ENCODE measurements at regions not wholly inside any gene's neighbourhood (a gene's known extent, or its start where the extent isn't known, plus 50 kb on each side); places are given as distances from the start of the nearest gene placed in this dataset.

- H2BK20ac ChIP-seq (ENCODE audit: low read depth, low read length, poor library complexity, severe bottlenecking), result no peak overlapping the region
- H3K14ac ChIP-seq (ENCODE audit: insufficient read depth, low read length), result no peak overlapping the region
- Mint-ChIP-seq H3K9me3 (no peaks in the 10 kb centered on the region), H3K4me1 (peaks cover 8 to 9% of the 10 kb centered on the region in 2 experiments; a peak in 3 of 4 replicates), H3K27me3 (ENCODE audit: low read depth) (peaks cover 7% of the 10 kb centered on the region; the same call in 1 of the 2 replicates), H3K27ac (no peak overlapping the region), H3K36me3 (ENCODE audit: insufficient read depth in 1 of 3, low read depth in 3 of 3) (peaks cover 0 to 2% (median 0%) of the 10 kb centered on the region in 3 experiments; a peak in 1 of 7 replicates), H3K4me3 (no peak overlapping the region)
- no peaks in the 10 kb centered on the region; the same call in 1 of the 2 replicates for H3K4me1 ChIP-seq (ENCODE audit: insufficient read depth, low read length)
- no peaks in the 10 kb centered on the region for H3K23me2 ChIP-seq (ENCODE audit: insufficient read length, low read depth, low read length, poor library complexity, severe bottlenecking)
- H3K27me3 ChIP-seq (ENCODE audit: insufficient read depth, low read length), result no peaks in the 10 kb centered on the region
- no peak for TF ChIP-seq CTCF (conservative IDR thresholded peaks at IDR 0.05)
- no peak overlapping the region for H3K23ac ChIP-seq (ENCODE audit: insufficient read length, low read depth, low read length)
- H2BK5ac ChIP-seq (ENCODE audit: insufficient read length, low read length), result no peak overlapping the region
- H2AK5ac ChIP-seq (ENCODE audit: insufficient read length, low read length), result no peak overlapping the region
- H3K4me2 ChIP-seq (ENCODE audit: insufficient read depth, insufficient read length, low read length), result no peak overlapping the region
- no peak overlapping the region for H2AFZ ChIP-seq (ENCODE audit: low read length)
- no peak overlapping the region for H4K91ac ChIP-seq (ENCODE audit: insufficient read length, low read depth, low read length)
- H4K5ac ChIP-seq (ENCODE audit: insufficient read length, low read depth, low read length), result no peak overlapping the region
- no peak for DNase-seq
- H2BK120ac ChIP-seq (ENCODE audit: low read depth, low read length, poor library complexity, severe bottlenecking), result no peak overlapping the region
- no peaks in the 10 kb centered on the region for H3K9me3 ChIP-seq (ENCODE audit: control insufficient read depth, low read depth, low read length)
- H4K20me1 ChIP-seq (ENCODE audit: control insufficient read depth, insufficient read depth, insufficient read length), result no peaks in the 10 kb centered on the region
- no peak overlapping the region for H3K9ac ChIP-seq (ENCODE audit: extremely low read depth, insufficient read length, low read length)
- H3K18ac ChIP-seq (ENCODE audit: insufficient read length, low read depth, low read length), result no peak overlapping the region
- H4K8ac ChIP-seq (replicated peaks; ENCODE audit: insufficient read length, low read depth, low read length), result no peak overlapping the region
- no peak overlapping the region for H2BK12ac ChIP-seq (ENCODE audit: insufficient read length, low read depth, low read length)
- H3K79me1 ChIP-seq (ENCODE audit: insufficient read depth, low read depth, low read length, poor library complexity, severe bottlenecking), result no peaks in the 10 kb centered on the region
- H3T11ph ChIP-seq (ENCODE audit: low read length), result no peak overlapping the region
- H3K79me2 ChIP-seq (ENCODE audit: insufficient read depth, low read length), result no peaks in the 10 kb centered on the region
- H3K4ac ChIP-seq (ENCODE audit: low read depth, low read length), result no peak overlapping the region
- H2BK15ac ChIP-seq (ENCODE audit: low read depth, low read length), result no peak overlapping the region
- H3K27ac ChIP-seq (ENCODE audit: insufficient read length, low read depth, low read length), result no peak overlapping the region
- no peak overlapping the region for H3K56ac ChIP-seq (ENCODE audit: insufficient read length, low read depth, low read length)
- WGBS (ENCODE audit: extremely low coverage, insufficient read length, low lambda C conversion rate), result no CpG with 5 or more reads among the region's 2 CpGs
Observed at GRCh38 chr1:232269988-232270387, 359.9 kb downstream of the SIPA1L2 start.
